HepG2 (cell line): ENCODE measurements at regions not wholly inside any gene's neighbourhood (a gene's known extent, or its start where the extent isn't known, plus 50 kb on each side); places are given as distances from the start of the nearest gene placed in this dataset.

Experiments
- ATAC-seq: fragments of 200-7000 bp; cut with Tn5 transposase; 3 replicates; pipeline ENCODE4 v1.9.1; 2020; ENCODE audit warnings: mild to moderate bottlenecking, moderate library complexity
- BruUV-seq: library from RNA; stranded (reverse); fragments of 400-500 nt; replicated peaks from 2 replicates; lab custom pipeline; 2021; lab: Mats Ljungman, UMichigan
- CTCF ChIA-PET: fragments of 300-600 bp; formaldehyde crosslinking; extraction: SDS; loops from one replicate; lab custom pipeline; 2021; ENCODE audit warnings: low total read pairs, inconsistent platforms, low intra/inter-chr PET ratio; lab: Yijun Ruan, JAX
- POLR2A ChIA-PET: fragments of 350-600 bp; sonication (Branson Sonifier 250); formaldehyde crosslinking; loops from one replicate; lab custom pipeline; 2020; ENCODE audit warnings: antibody characterized with exemption, inconsistent platforms; lab: Yijun Ruan, JAX
- DNase-seq: peaks from one replicate; pipeline ENCODE4 v3.0.0-alpha.2; 2015; ENCODE audit warnings: low spot score
- FAIRE-seq: peaks from 3 replicates; lab custom pipeline; 2011; peaks lifted over from hg19 to GRCh38; lab: Jason Lieb, UNC
- H2AFZ ChIP-seq: one replicate; pipeline ENCODE4 v1.6.1; 2011; ENCODE audit warnings: low read length, inconsistent platforms
- H3K27ac ChIP-seq: fragments of 300-600 bp; 3 replicates; pipeline ENCODE4 v1.8.0; 2011; ENCODE audit warnings: mixed run types, mild to moderate bottlenecking, mixed read lengths, low read length, inconsistent platforms; ENCODE audit not compliant: insufficient read depth; ENCODE audit errors: extremely low read length
- H3K27me3 ChIP-seq, 2 experiments: fragments of 200-600 bp in 1 of 2; 2 replicates in 1 of 2; 3 replicates in 1 of 2; pipeline versions ENCODE4 v1.6.0 to v1.8.0; 2011; ENCODE audit warnings: low read length in 2 of 2, mild to moderate bottlenecking in 2 of 2, moderate library complexity in 2 of 2, inconsistent platforms in 1 of 2; ENCODE audit not compliant: insufficient read depth in 2 of 2, control insufficient read depth in 1 of 2
- H3K36me3 ChIP-seq, 2 experiments: fragments of 200-600 bp in 1 of 2; replicated peaks in 1 of 2; 2 replicates in 1 of 2; 3 replicates in 1 of 2; pipeline versions ENCODE4 v1.5.1 to v1.8.0; 2011; ENCODE audit warnings: low read length in 2 of 2, inconsistent platforms in 1 of 2; ENCODE audit not compliant: insufficient read depth in 2 of 2, control insufficient read depth in 1 of 2
- H3K4me1 ChIP-seq: 2 replicates; pipeline ENCODE4 v1.5.1; 2012; ENCODE audit warnings: low read length, inconsistent platforms; ENCODE audit not compliant: insufficient read depth
- H3K4me2 ChIP-seq: 2 replicates; pipeline ENCODE4 v1.6.0; 2011; ENCODE audit warnings: low read depth, low read length, inconsistent platforms
- H3K4me3 ChIP-seq, 3 experiments: fragments of 200-600 bp in 1 of 3; sonication (generic), shearing (Covaris generic) in 1 of 3; replicated peaks in 1 of 3; 2 replicates each; pipeline ENCODE4 v1.5.1; 2011 to 2016; ENCODE audit warnings: low read length in 3 of 3, inconsistent platforms in 2 of 3, low read depth in 2 of 3, mild to moderate bottlenecking in 2 of 3, control low read depth in 1 of 3, mixed read lengths in 1 of 3; ENCODE audit not compliant: insufficient read depth in 1 of 3
- H3K79me2 ChIP-seq: one replicate; pipeline ENCODE4 v1.6.1; 2011; ENCODE audit warnings: low read length, inconsistent platforms; ENCODE audit not compliant: insufficient read depth
- H3K9ac ChIP-seq: 2 replicates; pipeline ENCODE4 v1.6.0; 2011; ENCODE audit warnings: mild to moderate bottlenecking, low read depth, low read length, inconsistent platforms; ENCODE audit not compliant: insufficient read depth
- H3K9me3 ChIP-seq: 2 replicates; pipeline ENCODE4 v1.5.1; 2012; ENCODE audit warnings: mild to moderate bottlenecking, low read length
- H4K20me1 ChIP-seq: 2 replicates; pipeline ENCODE4 v1.6.0; 2011; ENCODE audit warnings: inconsistent platforms, mild to moderate bottlenecking, low read length, moderate library complexity; ENCODE audit not compliant: insufficient read depth
- CEBPB ChIP-seq: IDR thresholded peaks from 2 replicates; pipeline ENCODE4 v1.6.1; 2011; ENCODE audit warnings: low read depth, low read length, improper control_type of control experiment, borderline replicate concordance
- E2F2 ChIP-seq: sonication (generic); formaldehyde crosslinking; IDR thresholded peaks from 2 replicates; pipeline ENCODE4 v1.4.0; 2020; ENCODE audit warnings: missing genetic modification reagents, borderline replicate concordance
- SETDB1 ChIP-seq: sonication (generic); formaldehyde crosslinking; IDR thresholded peaks from 2 replicates; pipeline ENCODE4 v1.5.1; 2020; ENCODE audit warnings: missing genetic modification reagents, mild to moderate bottlenecking, borderline replicate concordance
- WGBS: methylation state at CpG from one replicate; pipeline ENCODE4 v1.1.6; 2017; ENCODE audit warnings: low lambda C conversion rate; 5-methylcytosine and 5-hydroxymethylcytosine counted together
- in situ Hi-C: cut with HindIII; loops from 2 replicates; pipeline ENCODE4 v1.10.0; 2017; ENCODE audit warnings: low pct_unique_long_range_greater_than_20kb; ENCODE audit not compliant: extremely low pct_ligation_motif_present
- intact Hi-C: fragments of 100-400 bp; cut with micrococcal nuclease; formaldehyde crosslinking; loops from one replicate; pipeline ENCODE4 v1.10.0; 2022; ENCODE audit not compliant: unreplicated experiment
- TF ChIP-seq, protein P1 (sequence below): fragments of 450-650 bp; IDR thresholded peaks from 2 replicates; pipeline ENCODE4 v1.6.1; 2016

- no peak overlapping the region for H3K4me2 ChIP-seq
- POLR2A ChIA-PET: no interaction called here
- H3K79me2 ChIP-seq: no peaks in the 10 kb centered on the region
- no peak overlapping the region for H3K27ac ChIP-seq
- WGBS: 33% methylated on average over 21 of the region's 29 CpGs
- DNase-seq (no peak), ATAC-seq (no peak), FAIRE-seq (no peak)
- no peak overlapping the region for H3K9ac ChIP-seq
- in situ Hi-C loops: no loop called here
- no peak overlapping the region for H3K4me3 ChIP-seq
- CTCF ChIA-PET: no interaction called here
- no peaks in the 10 kb centered on the region for H3K4me1 ChIP-seq
- intact Hi-C loops: no loop called here
- TF ChIP-seq E2F2 (CRISPR knock-in tag) (no peak), CEBPB (peak; percentile 73; the same call in 1 of the 2 replicates)
- no peak overlapping the region for H2AFZ ChIP-seq
- H3K9me3 ChIP-seq: no peaks in the 10 kb centered on the region
- H3K36me3 ChIP-seq: no peaks in the 10 kb centered on the region
- BruUV-seq: no TSS peak
- no peaks in the 10 kb centered on the region for H4K20me1 ChIP-seq
- peaks cover 38 to 91% of the 10 kb centered on the region in 2 experiments for H3K27me3 ChIP-seq
Measured at GRCh38 chr2:240322231-240322955, 113.1 kb upstream of the GPC1 start.

- H3K9me3 ChIP-seq: no peaks in the 10 kb centered on the region
- H3K4me1 ChIP-seq: no peaks in the 10 kb centered on the region
- H3K27ac ChIP-seq: no peak overlapping the region
- no peaks in the 10 kb centered on the region for H3K79me2 ChIP-seq
- no peak for TF ChIP-seq SETDB1
- TF ChIP-seq, protein P1, sequence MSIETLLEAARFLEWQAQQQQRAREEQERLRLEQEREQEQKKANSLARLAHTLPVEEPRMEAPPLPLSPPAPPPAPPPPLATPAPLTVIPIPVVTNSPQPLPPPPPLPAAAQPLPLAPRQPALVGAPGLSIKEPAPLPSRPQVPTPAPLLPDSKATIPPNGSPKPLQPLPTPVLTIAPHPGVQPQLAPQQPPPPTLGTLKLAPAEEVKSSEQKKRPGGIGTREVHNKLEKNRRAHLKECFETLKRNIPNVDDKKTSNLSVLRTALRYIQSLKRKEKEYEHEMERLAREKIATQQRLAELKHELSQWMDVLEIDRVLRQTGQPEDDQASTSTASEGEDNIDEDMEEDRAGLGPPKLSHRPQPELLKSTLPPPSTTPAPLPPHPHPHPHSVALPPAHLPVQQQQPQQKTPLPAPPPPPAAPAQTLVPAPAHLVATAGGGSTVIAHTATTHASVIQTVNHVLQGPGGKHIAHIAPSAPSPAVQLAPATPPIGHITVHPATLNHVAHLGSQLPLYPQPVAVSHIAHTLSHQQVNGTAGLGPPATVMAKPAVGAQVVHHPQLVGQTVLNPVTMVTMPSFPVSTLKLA: peak; percentile 24; the same call in 1 of the 2 replicates
- ATAC-seq (no peak), FAIRE-seq (no peak), DNase-seq (no peak)
- ChIA-PET POLR2A (no interaction called here), CTCF (no interaction called here)
- in situ Hi-C loops: no loop called here
- no peaks in the 10 kb centered on the region for H3K36me3 ChIP-seq
- 48% methylated on average over 25 of the region's 25 CpGs for WGBS
- peaks cover 41 to 93% of the 10 kb centered on the region in 2 experiments for H3K27me3 ChIP-seq
- no peaks in the 10 kb centered on the region for H4K20me1 ChIP-seq
- no TSS peak for BruUV-seq
- H2AFZ ChIP-seq: no peak overlapping the region
- H3K4me2 ChIP-seq: no peak overlapping the region
- no peak overlapping the region for H3K4me3 ChIP-seq
- H3K9ac ChIP-seq: no peak overlapping the region
- intact Hi-C loops: no loop called here
Measured at GRCh38 chr2:240322991-240323390, 112.5 kb upstream of the GPC1 start.
